HCT116 (cell line): ENCODE measurements at regions not wholly inside any gene's neighbourhood (a gene's known extent, or its start where the extent isn't known, plus 50 kb on each side); places are given as distances from the start of the nearest gene placed in this dataset.

ENCODE experiments used
- ATAC-seq: fragments of 200-7000 bp; cut with Tn5 transposase; 2 replicates; pipeline ENCODE4 v1.9.1; 2020; ENCODE audit warnings: mild to moderate bottlenecking, moderate library complexity
- BruUV-seq: library from RNA; stranded (reverse); fragments of 400-500 nt; replicated peaks from 2 replicates; lab custom pipeline; 2021; lab: Mats Ljungman, UMichigan
- CTCF ChIA-PET: fragments of 300-600 bp; sonication (Branson Sonifier 250); formaldehyde crosslinking; loops from one replicate; lab custom pipeline; 2021; ENCODE audit warnings: antibody characterized with exemption; lab: Charles Lee
- POLR2A ChIA-PET: fragments of 300-600, 350-600 bp; sonication (Branson Sonifier 250); formaldehyde crosslinking; loops from one replicate; lab custom pipeline; 2021; ENCODE audit warnings: antibody characterized with exemption; lab: Charles Lee
- RAD21 ChIA-PET, 2 experiments: fragments of 300-600 bp; sonication (Branson Sonifier 250); formaldehyde crosslinking; loops; one replicate each; lab custom pipeline; 2023; ENCODE audit warnings: low total read pairs in 2 of 2; ENCODE audit not compliant: uncharacterized antibody in 2 of 2, unreplicated experiment in 2 of 2, low non-redundant PET in 1 of 2; lab: Charles Lee
- DNase-seq: peaks from one replicate; pipeline ENCODE4 v3.0.0-alpha.2; 2010; ENCODE audit warnings: low read depth, low spot score
- H2AFZ ChIP-seq: fragments of 200-600 bp; shearing (Covaris generic), sonication (generic); 2 replicates; pipeline ENCODE4 v1.6.1; 2017; ENCODE audit warnings: low read depth, mixed run types, mixed read lengths, antibody characterized with exemption, low read length; ENCODE audit not compliant: poor library complexity, severe bottlenecking
- H3K27ac ChIP-seq: 2 replicates; pipeline ENCODE4 v1.5.1; 2012; ENCODE audit warnings: low read depth, low read length
- H3K27me3 ChIP-seq: fragments of 200-600 bp; sonication (generic); 2 replicates; pipeline ENCODE4 v1.6.1; 2016; ENCODE audit warnings: mixed run types, low read length, mixed read lengths; ENCODE audit not compliant: insufficient read depth
- H3K36me3 ChIP-seq, 2 experiments: fragments of 200-500 bp in 1 of 2; fragments of 200-600 bp in 1 of 2; sonication (Bioruptor generic) in 1 of 2; sonication (generic) in 1 of 2; 2 replicates each; pipeline versions ENCODE4 v1.5.1 to v1.6.1; 2014 to 2016; ENCODE audit warnings: low read length in 2 of 2, inconsistent platforms in 1 of 2, mixed read lengths in 1 of 2, mixed run types in 1 of 2; ENCODE audit not compliant: insufficient read depth in 2 of 2, control insufficient read depth in 1 of 2
- H3K4me1 ChIP-seq, 2 experiments: fragments of 200-600 bp in 1 of 2; sonication (generic) in 1 of 2; 2 replicates each; pipeline versions ENCODE4 v1.5.1 to v1.6.1; 2012 to 2017; ENCODE audit warnings: low read length in 2 of 2, inconsistent platforms in 1 of 2, mild to moderate bottlenecking in 1 of 2, mixed read lengths in 1 of 2, mixed run types in 1 of 2, moderate library complexity in 1 of 2; ENCODE audit not compliant: insufficient read depth in 2 of 2, control insufficient read depth in 1 of 2
- H3K4me2 ChIP-seq: fragments of 200-600 bp; sonication (generic); 2 replicates; pipeline ENCODE4 v1.6.1; 2017; ENCODE audit warnings: mixed run types, low read length, mixed read lengths
- H3K4me3 ChIP-seq, 2 experiments: fragments of 200-600 bp in 1 of 2; sonication (generic) in 1 of 2; replicated peaks in 1 of 2; 2 replicates each; pipeline ENCODE4 v1.5.1; 2011 to 2016; ENCODE audit warnings: low read length in 2 of 2, control low read depth in 1 of 2, low read depth in 1 of 2, mild to moderate bottlenecking in 1 of 2, mixed read lengths in 1 of 2, mixed run types in 1 of 2
- H3K79me2 ChIP-seq: fragments of 200-600 bp; sonication (generic); 2 replicates; pipeline ENCODE4 v1.6.1; 2017; ENCODE audit warnings: mild to moderate bottlenecking, mixed run types, low read length, moderate library complexity, mixed read lengths; ENCODE audit not compliant: insufficient read depth
- H3K9ac ChIP-seq: fragments of 200-600 bp; sonication (generic); 2 replicates; pipeline ENCODE4 v1.6.1; 2016; ENCODE audit warnings: low read length, mixed read lengths
- H3K9me2 ChIP-seq: fragments of 200-600 bp; sonication (generic), shearing (Covaris generic); 2 replicates; pipeline ENCODE4 v1.6.1; 2017; ENCODE audit warnings: mixed run types, mild to moderate bottlenecking, moderate library complexity; ENCODE audit not compliant: insufficient read depth
- H3K9me3 ChIP-seq, 2 experiments: fragments of 200-500 bp in 1 of 2; fragments of 200-600 bp in 1 of 2; sonication (Bioruptor generic) in 1 of 2; sonication (generic) in 1 of 2; 2 replicates each; pipeline ENCODE4 v1.6.1; 2014 to 2017; ENCODE audit warnings: low read length in 2 of 2, mixed read lengths in 2 of 2, inconsistent platforms in 1 of 2, low read depth in 1 of 2, mild to moderate bottlenecking in 1 of 2, mixed run types in 1 of 2, moderate library complexity in 1 of 2; ENCODE audit not compliant: control insufficient read depth in 1 of 2, insufficient read depth in 1 of 2
- H4K20me1 ChIP-seq: fragments of 200-600 bp; sonication (generic), shearing (Covaris generic); 2 replicates; pipeline ENCODE4 v1.6.1; 2017; ENCODE audit warnings: mixed run types, mild to moderate bottlenecking, moderate library complexity; ENCODE audit not compliant: insufficient read depth
- ATF3 ChIP-seq: IDR thresholded peaks from 2 replicates; pipeline ENCODE4 v1.6.1; 2012
- FOSL1 ChIP-seq: IDR thresholded peaks from 2 replicates; pipeline ENCODE4 v1.6.1; 2012; ENCODE audit warnings: low read depth
- JUND ChIP-seq: IDR thresholded peaks from 2 replicates; pipeline ENCODE4 v1.6.1; 2012
- MAX ChIP-seq: IDR thresholded peaks from 2 replicates; pipeline ENCODE4 v1.6.1; 2012
- POLR2A ChIP-seq: IDR thresholded peaks from 2 replicates; pipeline ENCODE4 v1.7.0; 2011; ENCODE audit warnings: borderline replicate concordance; ENCODE audit not compliant: insufficient read depth, insufficient read length; ENCODE audit errors: extremely low read depth
- POLR2AphosphoS5 ChIP-seq: IDR thresholded peaks from 2 replicates; pipeline ENCODE4 v1.6.1; 2011; ENCODE audit warnings: mild to moderate bottlenecking, low read depth, low read length, moderate library complexity
- SP1 ChIP-seq: IDR thresholded peaks from 2 replicates; pipeline ENCODE4 v1.6.1; 2012; ENCODE audit warnings: low read depth
- TCF7L2 ChIP-seq: IDR thresholded peaks from 2 replicates; pipeline ENCODE4 v1.7.0; 2011; ENCODE audit warnings: borderline replicate concordance, inconsistent platforms; ENCODE audit not compliant: insufficient read depth, insufficient read length; ENCODE audit errors: extremely low read depth
- YY1 ChIP-seq: IDR thresholded peaks from 2 replicates; pipeline ENCODE4 v1.6.1; 2011; ENCODE audit warnings: low read length, low read depth, moderate library complexity, mild to moderate bottlenecking; ENCODE audit not compliant: insufficient replicate concordance; ENCODE audit errors: extremely low read depth
- ZBTB33 ChIP-seq: IDR thresholded peaks from 2 replicates; pipeline ENCODE4 v1.6.1; 2011; ENCODE audit warnings: mild to moderate bottlenecking, low read length, moderate library complexity; ENCODE audit not compliant: insufficient replicate concordance; ENCODE audit errors: extremely low read depth
- ZFX ChIP-seq: fragments of 450-650 bp; IDR thresholded peaks from 2 replicates; pipeline ENCODE4 v1.6.1; 2017
- ZNF274 ChIP-seq: fragments of 200-500 bp; sonication (Bioruptor generic); IDR thresholded peaks from 2 replicates; pipeline ENCODE4 v1.6.1; 2014; ENCODE audit warnings: mild to moderate bottlenecking, low read depth, low read length, inconsistent platforms
- intact Hi-C: fragments of 100-400 bp; cut with micrococcal nuclease; formaldehyde crosslinking; loops from 2 replicates; pipeline ENCODE4 v1.10.0; 2022

GRCh38 chr19:28936001-28936400 is 276.9 kb downstream of the UQCRFS1 start (continued):
- no peak for TF ChIP-seq ZBTB33
- TF ChIP-seq YY1: no peak
- no peak for TF ChIP-seq SP1

GRCh38 chr19:28934631-28935030 is 278.3 kb downstream of the UQCRFS1 start:
- TF ChIP-seq POLR2AphosphoS5 (no peak), FOSL1 (no peak), TCF7L2 (no peak), ZFX (no peak), ATF3 (no peak), MAX (no peak), POLR2A (no peak), ZNF274 (no peak), JUND (no peak)
- TF ChIP-seq, all 23 proteins: peak for 0
- ChIA-PET RAD21 (no interaction called here), POLR2A (no interaction called here), CTCF (no interaction called here)
- H3K27ac ChIP-seq: no peak overlapping the region
- BruUV-seq: no TSS peak
- H3K4me1 ChIP-seq: no peaks in the 10 kb centered on the region
- H3K9me2 ChIP-seq: no peaks in the 10 kb centered on the region
- intact Hi-C loops: no loop called here
- no peaks in the 10 kb centered on the region for H4K20me1 ChIP-seq
- no peaks in the 10 kb centered on the region for H3K79me2 ChIP-seq
- no peak overlapping the region for H3K4me2 ChIP-seq
- ATAC-seq (no peak), DNase-seq (no peak)
- no peak overlapping the region for H3K9ac ChIP-seq
- no peak overlapping the region for H2AFZ ChIP-seq
- no peaks in the 10 kb centered on the region for H3K36me3 ChIP-seq
- H3K27me3 ChIP-seq: no peaks in the 10 kb centered on the region
- H3K9me3 ChIP-seq: peaks cover 6 to 16% of the 10 kb centered on the region in 2 experiments; a peak in 2 of 4 replicates
- H3K4me3 ChIP-seq: no peak overlapping the region
